Transverse colon (tissue), 4 donors: ENCODE measurements at regions not wholly inside any gene's neighbourhood (a gene's known extent, or its start where the extent isn't known, plus 50 kb on each side); places are given as distances from the start of the nearest gene placed in this dataset.

Experiments
- DNase-seq: peaks from one replicate; pipeline ENCODE4 v3.0.0-alpha.2; 2019
- H3K27ac ChIP-seq, 4 donors: fragments of 200-600 bp; sonication (generic); 2 replicates each; pipeline ENCODE4 v1.5.1; 2016 to 2018; ENCODE audit warnings: inconsistent platforms in 4 of 4
- H3K27me3 ChIP-seq: fragments of 200-600 bp; sonication (generic); 2 replicates; pipeline ENCODE4 v1.5.1; 2017; ENCODE audit warnings: inconsistent platforms
- H3K36me3 ChIP-seq, 4 donors: fragments of 200-600 bp; sonication (generic); 2 replicates each; pipeline ENCODE4 v1.5.1; 2017 to 2019; ENCODE audit warnings: inconsistent platforms in 4 of 4
- H3K4me1 ChIP-seq, 4 donors: fragments of 200-600 bp; sonication (generic); 2 replicates each; pipeline ENCODE4 v1.5.1; 2017 to 2020; ENCODE audit warnings: inconsistent platforms in 4 of 4
- H3K4me3 ChIP-seq, 4 donors: fragments of 200-600 bp; sonication (generic); 1 replicate in 1 of 4; 2 replicates in 3 of 4; pipeline versions ENCODE4 v1.5.1 to v1.6.1; 2017 to 2019; ENCODE audit warnings: inconsistent platforms in 4 of 4
- H3K9me3 ChIP-seq, 2 donors: fragments of 200-600 bp; sonication (generic); 2 replicates each; pipeline ENCODE4 v1.5.1; 2017 to 2019; ENCODE audit warnings: inconsistent platforms in 2 of 2
- CTCF ChIP-seq, 5 experiments: fragments of 200-600 bp in 3 of 5; fragments of 450-650 bp in 2 of 5; sonication (generic) in 3 of 5; IDR thresholded peaks; 1 replicate in 2 of 5; 2 replicates in 3 of 5; pipeline ENCODE4 v1.5.1; 2016 to 2017; ENCODE audit warnings: antibody characterized with exemption in 5 of 5, inconsistent platforms in 3 of 5, mild to moderate bottlenecking in 2 of 5, moderate library complexity in 1 of 5
- EP300 ChIP-seq: sonication (generic); formaldehyde crosslinking; IDR thresholded peaks from one replicate; pipeline ENCODE4 v1.6.1; 2017; ENCODE audit warnings: antibody characterized with exemption, low read depth
- POLR2A ChIP-seq: fragments of 450-650 bp; IDR thresholded peaks from one replicate; pipeline ENCODE4 v1.6.1; 2016; ENCODE audit warnings: antibody characterized with exemption, mild to moderate bottlenecking, moderate library complexity
- POLR2AphosphoS5 ChIP-seq, 3 donors: sonication (generic); formaldehyde crosslinking; IDR thresholded peaks; one replicate each; pipeline ENCODE4 v1.6.1; 2016; ENCODE audit warnings: antibody characterized with exemption in 3 of 3
- WGBS, 2 donors: methylation state at CpG; one replicate each; pipeline ENCODE4 v1.1.5; 2018; ENCODE audit warnings: low coverage in 1 of 2; 5-methylcytosine and 5-hydroxymethylcytosine counted together
- in situ Hi-C, 4 donors: fragments of 200-750 bp; cut with MboI; loops; one replicate each; pipeline versions ENCODE4 v1.15.0 to v1.15.1; 2017; ENCODE audit warnings: low sequenced_read_pairs in 3 of 4, low pct_ligation_motif_present in 1 of 4, low pct_unique_long_range_greater_than_20kb in 1 of 4
- intact Hi-C: fragments of 100-400 bp; cut with DNase I; formaldehyde crosslinking; loops from one replicate; pipeline ENCODE4 v1.15.1; 2023; ENCODE audit warnings: low total_unique reads

- WGBS, 2 donors = 64% methylated on average over 7 of the region's 7 CpGs; no CpG with 5 or more reads in 1 of the 2 donors
- no peak for DNase-seq
- H3K36me3 ChIP-seq = no peaks in the 10 kb centered on the region
- H3K27me3 ChIP-seq = no peaks in the 10 kb centered on the region
- in situ Hi-C loops (loop anchor here in 1 of 4 donors (10.0 kb wide), 1 partner anchor 421 kb away; no protein-coding TSS in a partner anchor), intact Hi-C loops (no loop called here)
- TF ChIP-seq POLR2AphosphoS5 (IDR thresholded peaks at IDR 0.05) = no peak
- no peak for TF ChIP-seq EP300
- TF ChIP-seq CTCF (IDR thresholded peaks at IDR 0.05) = no peak
- TF ChIP-seq POLR2A = no peak
- no peak overlapping the region for H3K4me3 ChIP-seq
- H3K9me3 ChIP-seq = no peaks in the 10 kb centered on the region
- H3K27ac ChIP-seq = no peak overlapping the region
- H3K4me1 ChIP-seq = peaks cover 0 to 20% (median 3%) of the 10 kb centered on the region in 4 donors
These were observed 76.7 kb upstream of the TARDBP start for GRCh38 chr1:10935724-10936123.

DNA sequence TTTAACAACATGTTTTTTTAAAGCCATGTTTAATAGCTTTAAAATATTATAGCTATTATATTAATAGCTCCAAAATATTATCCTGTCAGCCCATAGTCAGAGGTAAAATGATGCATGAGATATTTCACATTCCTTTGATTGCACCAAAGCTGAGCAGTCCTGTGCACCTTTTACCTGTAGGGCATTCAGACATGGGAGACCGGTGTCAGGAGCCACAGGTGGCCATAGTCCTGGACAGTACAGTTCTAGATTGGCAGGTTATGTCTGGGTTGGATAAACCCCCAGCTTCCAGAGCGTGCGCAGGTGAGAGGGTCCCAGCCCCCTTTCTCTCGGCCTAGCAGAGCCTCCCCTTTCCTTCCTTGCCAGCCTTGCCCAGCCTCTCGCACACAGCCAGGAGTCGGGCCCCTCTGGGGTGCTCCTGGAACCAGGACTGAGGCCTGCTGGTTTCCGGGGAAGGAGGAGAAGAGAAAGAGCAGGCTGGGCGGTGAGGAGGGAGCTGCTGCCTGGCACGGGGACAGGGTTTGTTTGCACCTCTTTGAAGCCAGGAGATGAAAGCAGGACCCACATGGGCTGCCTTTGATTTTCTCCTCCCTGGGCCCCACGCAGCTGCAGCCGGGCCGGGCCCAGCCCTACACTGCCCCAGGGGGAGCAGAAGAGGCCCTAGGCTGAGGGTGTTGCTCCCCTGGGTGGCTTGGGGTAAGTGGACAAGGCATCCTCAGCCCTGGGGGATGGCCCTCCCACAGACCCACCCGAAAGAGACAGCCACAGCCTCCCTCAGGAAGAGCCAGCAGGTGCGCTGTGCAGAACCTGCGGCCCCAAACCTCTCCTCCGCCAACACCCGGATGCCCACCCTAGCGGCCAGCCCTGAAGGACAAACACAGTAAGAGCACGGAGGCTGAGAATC is 75.2 kb upstream of the TARDBP start:
- intact Hi-C loops (no loop called here), in situ Hi-C loops (loop anchor here in 1 of 4 donors (10.0 kb wide), 1 partner anchor 422 kb away; no protein-coding TSS in a partner anchor)
- no peak overlapping the region for H3K27ac ChIP-seq
- no peak overlapping the region for H3K4me3 ChIP-seq
- TF ChIP-seq POLR2A = no peak
- no peak for TF ChIP-seq EP300
- no peak for TF ChIP-seq CTCF (IDR thresholded peaks at IDR 0.05)
- TF ChIP-seq POLR2AphosphoS5 (IDR thresholded peaks at IDR 0.05) = no peak
- no peaks in the 10 kb centered on the region for H3K36me3 ChIP-seq
- H3K27me3 ChIP-seq = no peaks in the 10 kb centered on the region
- no peak for DNase-seq
- peaks cover 7 to 28% (median 11%) of the 10 kb centered on the region in 4 donors for H3K4me1 ChIP-seq
- WGBS, 2 donors = 53 to 88% methylated on average over 3 to 18 of the region's 19 CpGs
- H3K9me3 ChIP-seq = no peaks in the 10 kb centered on the region

DNA sequence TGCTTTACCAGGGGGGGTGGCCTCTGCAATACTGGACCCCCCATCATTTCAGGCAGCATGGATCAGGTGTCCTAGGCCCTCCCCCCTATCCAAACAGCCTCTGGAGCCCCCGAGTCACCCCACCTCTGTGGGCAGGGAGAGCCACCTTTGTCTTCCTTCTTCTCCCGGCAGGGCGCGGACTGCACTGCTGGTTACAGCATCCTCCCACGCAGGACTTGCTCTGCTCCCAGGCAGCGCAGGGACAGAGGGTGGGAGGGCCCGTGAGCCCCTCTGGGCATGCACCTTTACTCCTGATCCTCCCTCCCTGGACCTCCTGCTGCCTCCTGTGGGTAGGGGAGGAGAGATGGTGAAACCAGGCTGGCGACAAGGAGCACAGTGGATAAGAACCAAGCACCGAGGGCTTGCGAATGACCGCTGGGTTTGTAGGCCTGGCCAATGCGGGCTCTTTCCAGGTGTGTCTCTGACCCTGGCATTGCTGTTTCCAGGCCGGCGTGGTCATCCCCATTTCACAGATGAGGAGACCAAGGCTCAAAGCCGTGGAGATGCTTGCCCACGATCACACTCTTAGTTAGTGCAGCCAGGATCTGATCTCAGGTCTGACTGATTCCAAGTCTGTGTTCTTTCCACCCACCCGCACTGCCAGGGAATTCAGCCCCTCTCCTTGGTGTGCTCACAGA is 73.6 kb upstream of the TARDBP start:
- no peak for TF ChIP-seq CTCF (IDR thresholded peaks at IDR 0.05)
- no peak for TF ChIP-seq POLR2A
- no peak for TF ChIP-seq POLR2AphosphoS5 (IDR thresholded peaks at IDR 0.05)
- no peak for TF ChIP-seq EP300
- Histone ChIP-seq H3K27ac (no peak overlapping the region), H3K36me3 (no peaks in the 10 kb centered on the region), H3K9me3 (no peaks in the 10 kb centered on the region), H3K4me3 (no peak overlapping the region), H3K27me3 (no peaks in the 10 kb centered on the region), H3K4me1 (peaks cover 8 to 42% (median 26%) of the 10 kb centered on the region in 4 donors)
- in situ Hi-C loops (loop anchor here in 1 of 4 donors (10.0 kb wide), 1 partner anchor 424 kb away; no protein-coding TSS in a partner anchor), intact Hi-C loops (no loop called here)
- DNase-seq = no peak
- WGBS, 2 donors = 89% methylated on average over 17 of the region's 17 CpGs; no CpG with 5 or more reads in 1 of the 2 donors
